ENCODE measurements at regions not wholly inside any gene's neighbourhood (a gene's known extent, or its start where the extent isn't known, plus 50 kb on each side); places are given as distances from the start of the nearest gene placed in this dataset.
"Not testable (repeated sequence)": the region's sequence is repeated elsewhere in the genome, so short reads cannot be mapped to it uniquely, and the experiment has no call there.

GRCh38 chrX:87448613-87449012 lies 69.0 kb upstream of the KLHL4 start:
- DNase-seq (ENCODE audit: low spot score); in situ Hi-C loops (cut with HindIII; ENCODE audit: low sequenced_read_pairs): not testable (repeated sequence)

DNA sequence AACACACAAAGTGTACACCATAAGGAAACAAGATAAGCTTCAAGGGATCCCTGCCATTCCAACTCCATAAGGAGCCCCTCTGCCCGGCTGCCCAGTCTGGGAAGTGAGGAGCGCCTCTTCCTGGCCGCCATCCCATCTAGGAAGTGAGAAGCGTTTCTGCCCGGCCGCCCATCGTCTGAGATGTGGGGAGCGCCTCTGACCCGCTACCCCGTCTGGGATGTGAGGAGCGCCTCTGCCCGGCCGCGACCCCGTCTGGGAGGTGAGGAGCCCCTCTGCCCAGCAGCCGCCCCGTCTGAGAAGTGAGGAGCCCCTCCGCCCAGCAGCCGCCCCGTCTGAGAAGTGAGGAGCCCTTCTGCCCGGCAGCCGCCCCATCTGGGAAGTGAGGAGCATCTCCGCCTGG lies 51.8 kb upstream of the KLHL4 start:
- in situ Hi-C loops (cut with HindIII; ENCODE audit: low sequenced_read_pairs); DNase-seq (ENCODE audit: low spot score): not testable (repeated sequence)
